Superior temporal gyrus (tissue), 1 donor: ENCODE measurements at regions not wholly inside any gene's neighbourhood (a gene's known extent, or its start where the extent isn't known, plus 50 kb on each side); places are given as distances from the start of the nearest gene placed in this dataset.

Experiments
- DNase-seq: peaks from one replicate; pipeline ENCODE4 v3.0.0-alpha.2; 2016; ENCODE audit errors: extremely low spot score

DNA sequence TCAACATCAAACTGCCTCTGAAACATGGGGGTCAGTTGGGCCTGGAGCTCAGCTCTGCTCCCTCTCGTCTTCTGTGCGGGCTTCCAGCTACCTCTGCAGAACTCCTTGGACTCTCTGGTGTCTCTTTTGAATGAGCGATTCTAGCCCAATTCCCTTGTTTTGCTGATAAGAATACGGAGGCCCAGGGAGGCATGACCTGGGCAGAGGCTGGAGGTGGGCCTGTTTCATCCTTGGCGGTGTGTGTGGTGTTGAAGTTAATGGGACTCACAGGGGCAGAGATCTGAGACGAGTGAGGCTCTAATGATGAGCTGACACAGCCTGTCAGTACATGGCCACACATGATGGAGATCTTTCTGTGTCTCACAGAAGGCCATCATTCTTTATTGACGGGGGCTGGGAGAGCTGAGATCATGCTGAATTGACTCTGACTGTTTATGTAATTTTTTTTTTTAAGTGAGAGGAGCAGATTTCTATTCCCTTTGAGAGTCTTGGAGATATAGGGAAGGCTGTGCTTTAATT is 134.5 kb downstream of the URB2 start:
- DNase-seq: no peak

DNA sequence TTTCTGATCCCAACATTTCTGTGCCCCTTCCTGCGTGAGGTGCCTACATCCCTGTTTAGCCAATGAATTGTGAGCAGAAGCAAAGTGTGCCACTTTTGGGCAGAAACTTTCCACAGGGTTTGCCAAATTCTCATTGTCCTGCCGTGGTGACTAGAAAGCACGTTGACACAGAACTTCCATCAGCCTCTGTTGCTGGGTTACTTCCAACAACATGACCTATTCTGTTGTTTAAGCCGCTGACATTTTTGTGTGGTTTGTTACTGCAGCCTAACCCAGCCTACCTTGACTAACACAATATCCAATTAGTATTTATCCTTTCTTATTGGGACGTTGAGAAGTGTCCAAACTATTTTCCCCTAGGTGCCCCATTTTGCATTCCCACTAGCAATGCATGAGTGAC is 136.8 kb downstream of the URB2 start:
- no peak for DNase-seq

DNA sequence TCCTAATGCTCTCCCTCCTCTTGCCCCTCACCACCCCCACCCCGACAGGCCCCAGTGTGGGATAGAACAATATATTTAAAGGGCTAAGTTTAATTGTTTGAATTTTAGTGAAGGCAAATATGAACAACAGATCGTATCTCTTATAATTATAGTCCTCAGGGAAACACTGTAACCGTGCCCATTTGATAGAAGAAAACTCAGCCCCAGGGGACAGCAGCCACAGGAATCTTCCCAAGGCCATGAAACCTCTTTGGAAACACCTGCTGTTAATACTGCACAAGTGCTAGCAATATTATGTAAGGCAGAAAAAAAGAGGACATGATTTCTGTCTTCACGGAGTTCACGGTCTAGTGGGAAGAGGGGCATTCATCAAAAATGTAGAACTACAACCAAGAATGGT is 142.2 kb downstream of the URB2 start:
- DNase-seq: no peak

DNA sequence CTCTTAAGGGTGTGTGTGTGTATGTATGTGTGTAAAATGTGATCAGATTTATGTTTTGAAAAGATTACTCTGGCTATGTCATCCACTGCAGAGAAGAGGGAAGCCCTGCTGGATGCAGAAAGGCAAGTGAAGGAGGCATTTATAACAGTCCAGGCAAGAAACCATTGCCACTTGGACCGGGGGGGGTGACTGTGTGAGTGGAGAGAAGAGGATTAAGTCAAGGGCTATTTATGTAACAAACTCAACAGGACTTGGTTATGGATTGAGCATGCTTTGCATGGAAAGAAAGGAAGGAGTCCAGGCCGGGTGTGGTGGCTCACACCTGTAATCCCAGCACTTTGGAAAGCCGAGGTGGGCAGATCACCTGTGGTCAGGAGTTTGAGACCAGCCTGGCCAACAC is 143.0 kb downstream of the URB2 start:
- no peak for DNase-seq

DNA sequence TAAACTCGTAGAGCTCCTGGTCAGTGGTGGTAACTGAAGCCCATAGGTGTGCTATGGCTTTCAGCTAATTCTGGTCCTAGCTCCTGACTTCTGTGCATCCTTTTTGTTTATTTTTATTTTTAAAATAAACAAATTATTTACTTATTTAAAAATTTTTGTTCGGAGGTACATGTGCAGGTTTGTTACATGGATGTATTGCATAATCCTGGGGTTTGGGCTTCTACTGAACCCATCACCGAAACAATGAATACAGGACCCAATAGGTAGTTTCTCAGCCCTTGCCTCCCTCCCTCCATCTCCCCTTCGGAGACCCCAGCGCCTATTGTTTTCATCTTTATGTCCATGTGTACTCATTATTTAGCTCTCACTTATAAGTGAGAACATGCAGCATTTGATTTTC is 143.8 kb downstream of the URB2 start:
- no peak for DNase-seq

DNA sequence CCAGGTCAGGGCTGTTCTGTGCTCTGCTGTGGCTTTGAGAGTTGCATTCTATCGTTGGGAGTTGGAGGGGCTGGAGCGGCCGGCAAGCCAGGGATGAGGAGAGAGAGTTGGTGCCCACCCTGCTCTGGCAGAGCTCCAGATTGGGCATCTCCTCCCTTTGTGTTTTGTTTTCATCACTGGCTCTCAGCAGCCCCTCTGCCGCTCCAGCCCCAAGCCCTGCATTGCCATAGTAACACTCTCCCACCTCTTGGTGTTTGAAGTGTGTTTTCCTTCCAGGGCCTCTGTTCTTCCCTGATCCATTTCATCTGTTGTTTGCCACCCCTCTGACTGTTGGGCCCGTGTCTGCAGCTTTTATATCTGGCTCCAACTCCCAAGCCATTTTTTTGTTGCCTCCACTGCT is 152.7 kb downstream of the URB2 start:
- no peak for DNase-seq

DNA sequence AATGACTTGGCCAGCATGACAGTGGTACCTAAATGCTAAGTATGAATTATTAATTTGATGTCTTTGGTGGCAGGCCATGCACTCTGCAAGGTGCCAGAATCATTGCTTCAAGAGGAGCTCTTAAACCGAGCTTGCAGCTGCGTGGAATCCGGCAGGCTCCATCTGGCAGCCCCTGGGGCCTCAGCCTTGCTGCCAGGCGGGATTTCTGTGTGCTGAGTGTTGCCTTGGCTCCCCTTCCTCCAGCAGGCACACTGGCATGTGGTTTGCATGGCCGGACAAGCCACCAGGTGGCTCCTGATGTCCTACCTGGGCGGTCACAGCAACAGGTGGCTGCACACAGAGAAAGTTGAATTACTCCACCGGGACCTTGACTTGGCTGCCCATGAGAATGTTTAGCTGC is 155.4 kb downstream of the URB2 start:
- no peak for DNase-seq

DNA sequence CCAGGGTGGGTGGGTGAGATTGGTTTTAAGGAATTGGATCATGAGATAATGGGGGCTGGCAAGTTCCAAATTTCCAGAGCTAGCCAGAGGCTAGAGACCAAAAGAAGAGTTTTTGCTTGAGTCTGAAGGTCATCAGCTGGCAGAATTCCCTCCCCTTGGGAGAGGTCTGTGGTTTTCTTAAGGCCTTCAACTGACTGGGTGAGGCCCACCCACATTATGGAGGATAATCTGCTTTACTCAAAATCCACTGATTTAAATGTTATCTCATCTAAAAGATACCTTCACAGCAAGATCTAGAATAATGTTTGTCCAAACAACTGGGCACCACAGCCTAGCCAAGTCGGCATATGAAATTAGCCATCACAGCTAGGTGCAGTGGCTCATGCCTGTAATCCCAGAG is 156.4 kb downstream of the URB2 start:
- DNase-seq: no peak

DNA sequence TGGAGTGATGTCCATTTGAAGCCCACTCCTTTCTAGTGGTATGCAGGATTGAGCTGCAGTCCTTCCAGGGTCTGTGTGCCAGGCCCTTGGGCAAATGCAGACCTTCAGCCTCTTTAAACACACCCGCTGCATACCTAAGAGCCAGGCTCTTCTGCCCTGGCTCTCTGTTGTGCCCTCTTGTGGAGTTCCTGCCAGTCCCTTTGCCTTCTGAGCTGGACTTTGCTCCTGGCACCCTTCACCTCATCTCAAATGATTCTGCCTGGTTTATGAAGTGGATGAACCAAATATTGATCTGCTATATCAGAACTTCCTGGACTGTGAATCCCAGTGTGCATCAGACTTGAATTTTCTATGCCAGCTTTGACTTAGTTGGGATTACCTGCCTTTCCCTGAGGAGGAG is 158.8 kb downstream of the URB2 start:
- DNase-seq: no peak

DNA sequence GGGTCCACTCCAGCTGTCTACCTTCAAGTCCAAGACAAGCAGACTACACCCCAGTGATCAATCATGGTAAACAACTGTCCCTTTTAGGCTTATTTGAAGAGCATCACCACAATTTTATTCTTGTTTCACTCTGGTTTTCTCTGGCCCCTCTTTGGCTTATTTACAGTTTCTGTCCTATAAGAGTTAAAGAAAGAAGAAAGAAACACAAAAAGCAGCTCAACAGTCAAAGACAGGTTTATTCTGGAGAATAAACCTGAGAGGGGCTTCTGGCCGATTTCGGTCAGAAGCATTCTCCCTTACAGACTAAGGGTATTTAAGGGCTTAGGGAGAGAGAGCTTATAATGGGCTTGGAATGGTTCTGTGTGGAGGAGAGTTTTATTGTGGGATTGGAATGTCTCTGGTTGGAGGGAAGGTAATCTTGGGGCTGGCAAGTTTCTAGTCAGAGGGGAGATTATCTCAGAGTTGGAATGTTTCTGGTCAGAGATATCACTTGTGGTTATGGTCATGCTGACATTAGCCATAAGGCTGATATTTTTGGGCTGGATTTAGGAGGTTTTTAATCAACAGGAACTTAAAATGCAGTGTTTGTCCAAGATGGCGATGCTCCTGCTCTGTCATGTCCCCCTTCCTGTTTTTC is 161.0 kb downstream of the URB2 start:
- DNase-seq: no peak

DNA sequence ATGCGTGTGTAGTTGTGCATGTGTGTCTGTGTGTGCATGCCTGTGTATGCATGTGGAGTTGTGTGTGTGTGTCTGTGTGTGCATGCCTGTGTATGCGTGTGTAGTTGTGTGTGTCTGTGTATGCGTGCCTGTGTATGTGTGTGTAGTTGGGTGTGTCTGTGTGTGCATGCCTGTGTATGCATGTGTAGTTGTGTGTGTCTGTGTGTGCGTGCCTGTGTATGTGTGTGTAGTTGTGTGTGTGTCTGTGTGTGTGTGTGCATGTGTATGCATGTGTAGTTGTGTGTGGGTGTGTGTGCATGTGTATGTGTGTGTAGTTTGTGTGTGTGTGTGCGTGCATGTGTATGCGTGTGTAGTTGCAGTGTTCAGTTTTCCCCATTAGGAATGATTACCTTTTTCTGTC is 162.0 kb downstream of the URB2 start:
- no peak for DNase-seq

DNA sequence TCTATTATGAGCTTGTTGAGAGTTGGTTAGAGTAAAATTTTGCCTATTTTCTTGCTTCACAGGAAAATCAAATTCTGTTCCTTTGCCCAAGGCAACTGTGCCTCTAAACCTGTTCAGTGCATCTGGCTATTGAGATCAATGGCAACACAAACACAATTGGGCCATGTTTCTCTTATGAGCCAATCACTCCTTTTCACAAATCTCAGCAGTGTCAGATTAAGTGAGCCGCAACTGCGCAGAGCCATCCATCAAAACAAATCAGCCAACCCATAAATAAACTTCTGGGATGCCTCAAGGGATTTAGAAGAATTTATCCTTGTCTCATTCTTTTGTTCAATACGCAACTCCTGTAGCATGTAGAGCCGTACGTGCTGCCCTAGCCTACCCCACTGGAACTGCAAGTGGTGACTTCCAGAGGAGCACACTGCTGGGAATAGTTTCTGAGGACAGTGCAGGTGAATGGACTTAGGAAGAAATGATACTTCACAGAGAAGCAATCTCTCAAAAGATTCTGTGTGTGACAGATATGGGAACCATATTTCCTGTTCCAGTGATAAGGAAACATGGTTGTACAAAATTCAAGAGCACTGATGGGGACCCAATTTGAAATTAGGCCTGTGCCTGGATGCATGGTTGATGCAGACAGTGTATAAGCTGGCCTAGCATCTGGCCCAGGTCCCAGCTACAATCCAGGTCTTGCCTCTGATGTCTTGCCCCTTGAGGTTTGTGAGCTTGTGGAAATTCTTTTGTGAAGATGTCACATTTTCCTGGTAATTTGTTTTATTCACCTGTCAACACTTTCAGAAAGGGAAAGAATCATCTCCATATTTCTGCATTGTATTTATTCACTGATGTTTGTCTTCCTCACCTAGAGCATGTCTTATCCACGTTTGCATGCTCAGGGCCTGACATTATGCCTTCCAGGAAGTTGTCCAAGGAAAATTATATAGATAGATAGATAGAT is 166.2 kb downstream of the URB2 start:
- DNase-seq: no peak

DNA sequence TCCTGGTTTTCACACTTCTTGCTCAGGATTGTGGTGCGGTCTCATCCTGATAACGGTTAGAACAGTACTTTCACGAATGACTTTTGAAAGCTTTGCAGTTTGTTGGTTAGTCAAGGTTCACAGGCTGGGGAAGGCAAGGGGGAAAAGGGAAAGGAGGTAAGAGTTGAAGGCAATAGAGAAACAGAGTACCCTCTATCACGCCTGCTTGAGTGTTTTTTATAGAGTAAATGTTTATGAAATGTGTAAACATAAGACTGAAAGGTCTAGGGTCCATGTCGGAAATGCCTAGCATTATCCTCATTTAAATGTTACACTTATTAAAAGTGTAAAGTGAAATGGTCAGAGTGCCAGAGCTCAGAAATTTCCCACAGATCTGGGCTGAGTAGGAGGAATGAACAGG is 167.4 kb downstream of the URB2 start:
- no peak for DNase-seq

DNA sequence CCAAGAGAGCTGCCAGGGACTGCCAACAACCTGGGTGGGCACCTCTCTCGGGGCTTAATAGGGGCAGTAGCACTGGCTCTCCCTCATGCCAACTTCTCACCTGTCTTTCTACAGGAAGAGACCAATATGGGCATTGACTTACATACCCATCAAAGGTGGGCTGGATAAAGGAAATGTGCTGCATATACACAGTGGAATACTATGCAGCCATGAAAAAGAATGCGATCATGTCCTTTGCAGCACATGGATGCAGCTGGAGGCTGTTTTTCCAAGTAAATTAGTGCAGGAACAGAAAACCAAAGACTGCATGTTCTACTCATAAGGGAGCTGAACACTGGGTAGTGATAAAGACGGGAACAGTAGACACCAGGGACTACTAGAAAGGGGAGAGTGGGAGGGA is 172.5 kb downstream of the URB2 start:
- DNase-seq: no peak

DNA sequence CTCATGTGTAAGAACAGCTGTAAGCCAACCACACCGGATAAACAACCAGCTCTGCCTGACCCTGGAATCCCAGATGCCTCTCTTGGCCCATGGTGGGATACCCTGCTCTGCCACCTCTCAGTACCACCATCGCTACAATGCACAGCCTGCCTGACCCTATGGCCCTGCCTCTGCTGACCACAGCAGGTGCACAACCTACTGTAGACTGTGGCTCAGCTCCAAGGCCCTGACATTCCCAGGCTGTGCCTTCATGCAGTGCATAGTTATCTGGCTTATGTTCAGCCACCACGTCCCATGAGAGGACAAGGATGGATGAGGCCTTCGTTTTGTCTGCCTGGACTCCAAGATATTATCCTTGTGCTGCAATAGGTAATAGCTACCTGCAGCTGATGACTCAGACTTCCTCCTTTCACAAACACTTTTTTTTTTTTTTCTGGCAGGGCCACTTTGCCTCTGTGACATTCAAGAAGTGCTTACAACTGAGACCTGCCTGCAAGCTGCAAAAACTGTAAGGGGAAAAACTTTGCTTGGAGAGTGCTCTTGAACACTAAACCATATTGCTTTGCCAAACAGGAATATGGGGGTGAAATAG is 177.7 kb downstream of the URB2 start:
- DNase-seq: no peak

DNA sequence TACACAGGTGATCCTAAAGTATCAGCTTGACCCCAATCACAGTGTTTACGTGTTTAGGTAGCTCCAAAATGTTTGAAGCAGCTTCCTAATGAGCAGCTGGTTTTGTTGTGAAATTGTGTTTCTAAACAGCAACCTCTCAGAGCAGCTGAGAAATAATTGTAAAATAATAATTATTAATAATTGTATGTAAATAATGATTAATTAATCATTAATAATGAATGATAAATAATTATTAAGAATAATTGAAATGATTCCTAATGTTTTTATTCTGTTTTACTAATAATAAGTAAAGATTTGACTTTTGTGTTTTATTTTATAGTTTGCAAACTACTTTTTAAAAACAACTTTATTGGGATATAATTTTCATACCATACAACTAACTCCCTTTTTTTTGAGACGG is 182.2 kb downstream of the URB2 start:
- DNase-seq: no peak

DNA sequence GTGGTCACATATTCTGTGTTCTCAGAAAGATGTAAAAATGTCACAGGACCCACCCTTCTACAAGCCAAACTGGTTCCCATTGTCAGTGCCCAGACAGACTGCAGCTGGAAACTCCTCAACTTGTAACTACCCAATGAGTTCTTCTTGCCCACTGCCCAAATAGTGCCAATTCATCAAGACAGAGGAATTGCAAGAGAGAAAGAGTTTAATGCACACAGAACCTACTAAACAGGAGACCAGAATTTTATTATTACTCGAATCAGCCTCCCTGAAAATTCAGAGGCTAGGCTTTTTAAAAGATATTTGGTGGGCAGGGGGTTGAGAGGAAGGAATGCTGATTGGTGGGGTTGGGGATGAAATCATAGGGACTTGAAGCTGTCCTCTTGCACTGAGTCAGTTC is 184.1 kb downstream of the URB2 start:
- no peak for DNase-seq

DNA sequence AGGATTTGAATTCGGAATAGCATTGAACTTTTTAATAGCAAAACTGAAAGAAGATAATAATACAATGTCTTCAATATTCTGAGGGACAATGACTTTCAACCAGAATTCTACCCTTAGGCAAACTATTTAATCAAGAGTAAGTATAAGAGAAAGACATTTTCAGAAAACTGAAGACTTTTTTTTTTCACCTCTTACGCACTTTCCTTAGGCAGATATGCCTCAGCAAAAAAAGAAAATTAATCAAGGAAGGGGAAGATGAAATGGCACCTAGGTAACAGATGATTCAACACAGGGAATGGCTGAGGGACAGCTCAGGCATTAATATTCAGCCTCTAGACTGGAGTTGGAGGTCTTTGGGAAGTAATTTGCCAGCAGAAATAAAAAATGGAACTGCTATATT is 184.9 kb downstream of the URB2 start:
- no peak for DNase-seq

DNA sequence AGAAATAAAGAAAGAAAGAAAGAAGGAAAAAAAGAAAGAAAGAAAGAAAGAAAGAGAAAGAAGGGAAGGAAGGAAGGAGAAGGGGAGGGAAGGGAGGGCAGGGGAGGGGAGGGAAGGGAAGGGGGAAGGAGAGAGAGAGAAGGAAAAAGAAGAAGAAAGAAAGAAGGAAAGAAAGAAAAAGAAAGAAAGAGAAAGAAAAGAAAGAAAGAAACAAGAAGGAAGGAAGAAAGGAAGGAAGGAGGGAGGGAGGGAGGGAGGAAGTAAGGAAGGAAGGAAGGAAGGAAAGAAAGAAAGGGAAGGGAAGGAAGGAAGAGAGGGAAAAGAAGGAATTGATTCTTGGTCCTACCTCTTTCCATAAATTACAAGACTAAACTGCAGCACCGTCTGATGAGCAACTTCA is 186.1 kb downstream of the URB2 start:
- DNase-seq: no peak

DNA sequence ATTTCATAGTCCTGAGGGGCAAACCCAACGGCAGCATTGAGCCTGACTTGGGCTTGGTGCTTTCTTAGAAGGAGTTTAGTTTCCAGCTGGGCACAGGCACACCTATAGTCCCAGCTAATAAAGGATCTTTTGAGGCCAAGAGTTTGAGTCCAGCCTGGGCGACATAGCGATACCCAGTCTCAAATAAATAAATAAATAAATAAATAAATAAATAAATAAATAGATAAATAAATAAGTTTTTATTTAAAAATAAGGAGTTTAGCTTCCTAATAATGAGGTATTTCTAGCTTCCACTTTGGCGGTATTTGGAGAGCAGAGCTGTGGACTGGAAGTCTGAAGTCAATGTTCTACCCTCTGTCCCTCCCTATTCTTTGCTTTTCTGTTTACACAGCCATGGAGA is 186.6 kb downstream of the URB2 start:
- DNase-seq: no peak

DNA sequence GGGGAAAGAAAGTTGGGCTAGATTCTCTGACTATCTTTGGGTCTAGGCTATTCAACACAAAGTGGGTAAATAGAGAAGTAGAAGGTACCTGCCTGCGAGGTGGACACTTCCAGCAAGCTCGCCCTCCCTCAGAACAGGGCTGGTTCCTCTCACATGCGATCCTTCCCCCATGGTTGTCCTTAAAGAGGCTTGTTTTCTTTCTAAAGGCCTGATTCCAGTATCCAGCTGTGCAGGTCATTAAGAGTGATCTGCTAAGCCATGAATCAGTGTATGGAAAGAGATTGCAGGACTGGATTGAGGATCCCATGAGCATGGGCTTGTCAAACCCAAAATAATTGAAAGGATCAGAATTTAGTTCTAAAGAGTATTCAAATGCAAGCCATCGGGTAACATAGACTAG is 189.0 kb downstream of the URB2 start:
- DNase-seq: no peak

DNA sequence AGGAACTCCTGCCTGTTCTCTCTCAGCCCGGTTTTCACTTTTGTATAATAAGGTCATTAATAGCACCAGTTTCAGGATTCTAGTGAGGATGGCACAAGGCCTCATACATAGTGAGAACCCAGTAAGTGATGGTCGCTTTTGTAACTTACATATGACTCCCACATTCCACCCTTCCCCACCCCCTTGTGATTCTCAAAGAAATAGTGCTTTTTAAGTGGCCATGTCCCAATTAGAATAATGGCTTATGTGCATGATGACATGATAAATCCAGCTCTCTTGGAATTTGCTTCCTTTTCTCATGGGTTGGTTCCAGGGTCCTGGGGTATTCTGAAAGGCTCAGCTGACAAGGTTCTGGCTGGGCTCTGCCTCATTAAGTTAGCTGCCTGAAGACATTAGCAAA is 189.9 kb downstream of the URB2 start:
- no peak for DNase-seq

DNA sequence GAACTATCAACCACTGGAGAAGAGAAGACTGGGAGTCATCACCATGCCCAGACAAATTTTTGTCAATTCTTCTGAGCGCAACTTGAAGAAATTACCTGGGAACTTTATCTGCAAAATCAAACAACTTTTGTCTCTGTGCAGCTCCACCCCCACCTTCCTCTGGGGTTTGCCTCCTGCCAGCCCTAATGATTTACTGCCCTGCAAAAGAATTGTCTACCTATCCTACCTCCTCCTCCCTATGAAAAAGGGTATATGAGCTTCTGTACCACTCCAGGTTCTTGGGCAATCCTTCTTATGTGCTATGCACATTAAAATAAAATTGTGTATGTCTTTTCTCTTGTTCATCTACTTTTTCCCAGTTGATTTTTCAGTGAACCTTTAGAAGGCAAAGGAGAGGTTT is 191.9 kb downstream of the URB2 start:
- DNase-seq: no peak
